ENCODE measurements at regions not wholly inside any gene's neighbourhood (a gene's known extent, or its start where the extent isn't known, plus 50 kb on each side); places are given as distances from the start of the nearest gene placed in this dataset.

- H3K27ac ChIP-seq (ENCODE audit: low read depth in 1 of 2, low read length in 1 of 2): no peak overlapping the region
- WGBS, 2 donors: 78 to 85% methylated on average over 4 of the region's 4 CpGs
Measured at GRCh38 chr21:35352066-35352770, 303.1 kb upstream of the RUNX1 start.

GRCh38 chr21:35351434-35351833, 302.3 kb upstream of the RUNX1 start:
- Histone ChIP-seq H3K9me3 (ENCODE audit: control insufficient read depth in 4 of 4, insufficient read depth in 3 of 4, low read length in 3 of 4) (no peaks in the 10 kb centered on the region), H3K36me3 (ENCODE audit: control insufficient read depth in 4 of 4, insufficient read depth in 4 of 4, low read length in 4 of 4) (no peaks in the 10 kb centered on the region), H3K4me3 (no peak overlapping the region), H3K9ac (ENCODE audit: insufficient read depth in 1 of 2, low read length in 2 of 2) (no peak overlapping the region), H3K4me1 (ENCODE audit: control insufficient read depth in 5 of 5, insufficient read depth in 5 of 5, low read length in 5 of 5) (peaks cover 0 to 13% (median 6%) of the 10 kb centered on the region in 5 donors), H3K27me3 (ENCODE audit: control insufficient read depth in 3 of 3, insufficient read depth in 3 of 3, low read length in 2 of 3) (no peaks in the 10 kb centered on the region), H3K27ac (ENCODE audit: low read depth in 1 of 2, low read length in 1 of 2) (no peak overlapping the region)
- DNase-seq (no peak), ATAC-seq (ENCODE audit: insufficient read depth, low FRiP score) (no peak)
- no peak for TF ChIP-seq CTCF (IDR thresholded peaks at IDR 0.05; ENCODE audit: control extremely low read depth, extremely low read depth)
- WGBS, 2 donors: 91 to 94% methylated on average over 1 of the region's 1 CpG

More at GRCh38 chr21:35352066-35352770, 303.1 kb upstream of the RUNX1 start:
- H3K4me1 ChIP-seq (ENCODE audit: control insufficient read depth in 5 of 5, insufficient read depth in 5 of 5, low read length in 5 of 5): peaks cover 0 to 13% (median 6%) of the 10 kb centered on the region in 5 donors
- no peak for TF ChIP-seq CTCF (IDR thresholded peaks at IDR 0.05; ENCODE audit: control extremely low read depth, extremely low read depth)
- DNase-seq (no peak), ATAC-seq (ENCODE audit: insufficient read depth, low FRiP score) (no peak)
- no peak overlapping the region for H3K9ac ChIP-seq (ENCODE audit: insufficient read depth in 1 of 2, low read length in 2 of 2)
- no peaks in the 10 kb centered on the region for H3K9me3 ChIP-seq (ENCODE audit: control insufficient read depth in 4 of 4, insufficient read depth in 3 of 4, low read length in 3 of 4)
- no peak overlapping the region for H3K4me3 ChIP-seq
- no peaks in the 10 kb centered on the region for H3K27me3 ChIP-seq (ENCODE audit: control insufficient read depth in 3 of 3, insufficient read depth in 3 of 3, low read length in 2 of 3)
- H3K36me3 ChIP-seq (ENCODE audit: control insufficient read depth in 4 of 4, insufficient read depth in 4 of 4, low read length in 4 of 4): no peaks in the 10 kb centered on the region

GRCh38 chr21:35350965-35351364, 301.9 kb upstream of the RUNX1 start:
- ATAC-seq (ENCODE audit: insufficient read depth, low FRiP score) (no peak), DNase-seq (no peak)
- no peaks in the 10 kb centered on the region for H3K27me3 ChIP-seq (ENCODE audit: control insufficient read depth in 3 of 3, insufficient read depth in 3 of 3, low read length in 2 of 3)
- H3K9ac ChIP-seq (ENCODE audit: insufficient read depth in 1 of 2, low read length in 2 of 2): no peak overlapping the region
- H3K4me3 ChIP-seq: no peak overlapping the region
- WGBS, 2 donors: 52 to 85% methylated on average over 2 of the region's 2 CpGs
- no peaks in the 10 kb centered on the region for H3K36me3 ChIP-seq (ENCODE audit: control insufficient read depth in 4 of 4, insufficient read depth in 4 of 4, low read length in 4 of 4)
- TF ChIP-seq CTCF (IDR thresholded peaks at IDR 0.05; ENCODE audit: control extremely low read depth, extremely low read depth): no peak
- H3K4me1 ChIP-seq (ENCODE audit: control insufficient read depth in 5 of 5, insufficient read depth in 5 of 5, low read length in 5 of 5): peaks cover 0 to 13% (median 6%) of the 10 kb centered on the region in 5 donors
- no peaks in the 10 kb centered on the region for H3K9me3 ChIP-seq (ENCODE audit: control insufficient read depth in 4 of 4, insufficient read depth in 3 of 4, low read length in 3 of 4)
- no peak overlapping the region for H3K27ac ChIP-seq (ENCODE audit: low read depth in 1 of 2, low read length in 1 of 2)
